Kidney tubule cell (primary cell): ENCODE measurements at regions not wholly inside any gene's neighbourhood (a gene's known extent, or its start where the extent isn't known, plus 50 kb on each side); places are given as distances from the start of the nearest gene placed in this dataset.
A peak's percentile ranks its signal among the peaks of the same experiment; 100 is the strongest.

Experiments
- DNase-seq: peaks from one replicate; pipeline ENCODE4 v3.0.0-alpha.2; 2018; ENCODE audit warnings: low spot score

DNA sequence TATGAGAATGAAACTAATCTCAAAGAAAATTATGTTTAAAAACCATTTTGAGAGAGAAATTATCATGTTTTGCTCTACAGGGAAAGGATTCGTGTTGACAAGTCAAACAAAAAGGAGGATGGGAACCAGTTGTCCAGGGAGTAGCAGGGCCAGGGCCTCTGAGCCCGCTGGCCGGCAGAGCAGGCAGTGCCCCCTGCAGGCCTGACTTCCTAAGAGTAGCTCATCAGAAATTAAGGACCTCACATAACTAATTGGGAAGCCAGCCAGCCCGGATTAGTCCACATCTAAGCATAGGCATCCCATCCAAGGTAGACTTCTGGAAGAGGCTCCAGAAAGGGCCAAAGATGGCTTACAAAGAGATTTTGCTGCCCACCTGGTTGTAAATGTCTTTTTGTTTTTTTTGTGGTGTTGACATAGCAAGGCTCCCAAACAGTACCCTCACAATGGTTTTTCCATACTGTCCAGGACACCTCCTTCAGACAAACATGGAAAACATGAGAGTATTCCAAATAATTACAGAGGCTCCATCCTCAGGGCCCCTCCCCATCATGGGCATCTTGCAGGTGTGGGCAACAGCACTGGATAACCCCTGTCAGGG is 241.2 kb upstream of the TANK start:
- peak; percentile 61 for DNase-seq

DNA sequence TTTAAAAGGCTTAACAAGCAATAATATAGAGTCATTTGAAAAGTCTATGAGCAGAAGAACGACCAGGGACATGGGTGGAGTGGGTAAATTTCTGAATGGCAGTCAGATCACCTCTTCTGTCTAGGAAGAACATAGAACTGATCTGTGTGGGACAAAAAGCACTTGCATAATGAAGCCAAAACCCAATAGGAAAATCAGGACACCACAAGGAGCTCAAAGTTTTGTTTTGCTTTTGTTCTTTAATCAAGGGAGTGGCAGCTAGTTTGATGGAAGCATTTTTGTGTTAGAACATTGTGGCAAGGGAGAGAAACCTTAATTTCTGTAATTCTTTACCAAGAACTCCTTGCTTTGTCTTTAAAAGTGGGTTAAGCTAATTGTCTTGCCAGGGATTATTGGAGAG is 240.2 kb upstream of the TANK start:
- DNase-seq: no peak

DNA sequence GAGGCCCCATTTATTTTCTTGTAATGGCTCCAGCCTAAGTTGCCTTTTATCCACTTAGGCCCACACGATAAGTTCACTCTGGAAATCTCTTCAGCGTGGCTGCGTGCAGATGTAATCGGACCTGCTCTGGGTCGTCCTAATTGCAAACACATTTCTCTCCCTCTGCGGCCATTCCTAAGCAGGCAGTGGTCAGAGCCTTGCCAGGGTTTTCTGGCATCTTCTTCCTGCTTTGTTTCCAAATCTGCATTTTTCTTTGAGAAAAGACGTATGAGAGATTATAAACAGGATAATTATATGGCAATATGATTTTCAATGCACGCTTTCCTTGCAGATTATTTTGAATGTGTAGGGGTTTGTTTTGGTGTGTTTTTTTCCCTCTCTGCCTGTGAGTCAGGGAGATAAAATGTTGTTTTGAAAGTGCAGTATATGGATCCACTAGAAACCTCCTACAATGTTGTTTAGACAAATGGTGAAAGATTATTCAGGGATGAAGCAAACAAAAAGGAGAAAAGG is 239.4 kb upstream of the TANK start:
- no peak for DNase-seq

DNA sequence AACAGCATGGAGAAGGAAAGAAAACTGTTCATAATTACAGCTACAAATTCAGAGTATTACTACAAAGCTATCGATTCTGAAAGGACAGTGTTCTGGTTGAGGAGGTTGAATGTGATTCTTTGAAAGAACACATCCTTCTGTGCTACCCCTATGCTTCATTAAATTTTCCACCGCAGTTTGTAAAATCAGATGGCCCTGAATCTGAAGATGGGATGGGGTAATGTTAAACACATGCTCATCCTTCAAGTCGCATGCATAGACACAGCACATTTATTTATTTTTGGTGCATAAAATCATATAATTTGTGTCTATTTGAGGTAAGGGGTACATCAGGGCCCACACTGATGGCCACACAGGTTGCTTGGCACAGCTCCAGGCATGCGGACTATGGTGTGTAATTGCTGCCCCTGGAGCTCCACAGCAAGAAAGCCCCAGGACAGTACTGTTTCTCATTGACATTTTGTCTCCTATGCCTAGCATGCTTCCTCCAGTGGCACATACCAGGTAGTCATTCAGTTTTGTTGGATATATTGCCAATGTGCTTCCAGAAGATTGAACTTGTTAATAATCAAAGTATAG is 238.8 kb upstream of the TANK start:
- DNase-seq: no peak

DNA sequence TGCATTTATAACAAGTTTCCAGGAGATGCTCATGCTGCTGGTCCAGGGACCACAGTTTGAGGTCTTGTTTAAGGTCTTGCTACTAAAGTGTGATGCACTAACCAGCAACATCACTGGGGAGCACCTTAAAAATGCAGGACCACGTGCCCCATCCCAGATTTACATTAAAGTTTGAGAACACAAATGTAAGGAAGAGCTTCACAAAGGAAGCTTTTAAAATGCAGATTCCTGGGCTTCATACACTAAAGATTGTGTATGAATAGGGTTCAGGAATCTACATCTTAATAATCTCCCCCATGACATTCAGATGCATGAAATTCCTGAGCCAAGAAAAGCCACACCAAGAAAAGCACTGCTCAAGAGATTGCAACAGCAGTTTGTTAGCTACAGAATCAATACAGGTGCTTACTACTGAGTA is 235.3 kb upstream of the TANK start:
- no peak for DNase-seq

DNA sequence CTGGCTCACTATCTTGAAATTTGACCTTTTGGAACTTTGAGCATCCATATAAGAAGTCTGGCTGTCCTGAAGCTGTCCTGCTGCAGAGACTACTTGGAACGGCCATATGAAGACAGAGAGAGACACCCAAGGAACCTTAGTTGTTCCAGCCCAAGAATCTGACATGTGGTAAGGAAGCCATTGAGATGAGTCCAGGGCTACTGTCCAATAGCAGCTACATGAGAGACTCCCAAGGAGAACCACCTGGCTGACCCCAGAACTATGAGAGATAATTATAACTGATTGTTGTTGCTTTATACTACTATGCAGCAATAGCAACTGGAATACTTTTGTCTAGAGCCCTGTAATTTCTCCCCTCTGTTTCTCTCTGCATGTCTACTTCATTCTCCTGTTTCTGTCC is 234.3 kb upstream of the TANK start:
- DNase-seq: no peak

DNA sequence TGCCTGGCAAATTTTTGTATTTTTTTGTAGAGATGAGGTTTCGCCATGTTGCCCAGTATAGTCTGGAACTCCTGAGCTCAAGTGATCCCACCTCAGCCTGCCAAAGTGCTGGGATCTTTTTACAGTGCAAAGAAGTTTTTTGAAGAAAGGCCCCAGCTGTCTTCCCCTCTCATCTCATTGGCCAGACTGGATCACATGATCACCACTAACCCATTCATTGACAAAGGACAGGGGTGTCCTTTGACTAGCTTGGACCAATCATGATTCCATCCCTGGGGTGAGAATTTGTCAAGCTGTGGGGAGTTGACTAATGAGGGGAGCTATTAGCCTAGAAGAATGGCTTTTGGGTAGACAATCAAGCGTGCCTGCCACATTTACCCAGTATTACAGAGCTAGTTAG is 232.9 kb upstream of the TANK start:
- DNase-seq: no peak

DNA sequence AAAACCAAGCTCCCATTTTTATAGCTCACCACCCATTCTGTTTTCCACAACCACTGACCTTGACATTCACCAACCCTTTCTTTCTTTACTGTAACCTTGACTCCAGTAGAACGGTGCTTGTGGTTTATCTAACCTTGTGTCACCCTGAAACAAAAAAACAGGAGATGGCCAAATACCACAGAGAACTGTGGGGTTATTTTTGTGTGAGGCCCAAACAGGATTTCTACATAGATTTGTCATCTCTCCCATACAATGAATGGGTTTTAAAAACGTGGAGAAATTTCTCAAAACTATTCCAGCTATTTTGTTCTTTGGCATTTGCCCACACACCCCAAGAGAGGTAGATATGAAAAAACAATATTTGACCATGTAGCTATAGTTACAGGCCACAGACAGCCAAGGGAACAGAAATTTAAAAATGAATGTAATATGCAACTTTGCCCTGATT is 231.3 kb upstream of the TANK start:
- no peak for DNase-seq

DNA sequence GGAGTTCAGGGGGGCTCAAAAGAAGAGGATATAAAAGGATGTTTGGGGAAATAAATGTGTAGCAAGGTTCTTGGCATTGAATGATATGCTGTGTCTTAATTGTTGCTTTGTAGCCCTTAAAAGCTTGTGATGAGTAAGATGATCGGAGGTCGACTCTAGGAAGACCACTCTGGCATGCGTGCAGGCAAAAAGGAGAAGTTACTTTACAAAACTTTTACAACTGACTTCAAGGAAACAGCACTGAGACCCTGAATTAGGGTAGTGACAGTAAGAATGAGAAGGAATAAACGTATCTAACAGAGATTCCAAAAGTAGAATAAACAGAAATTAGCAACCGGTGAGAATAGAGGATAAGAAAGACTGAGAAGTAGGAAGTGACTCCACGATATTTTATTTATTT is 228.7 kb upstream of the TANK start:
- no peak for DNase-seq

DNA sequence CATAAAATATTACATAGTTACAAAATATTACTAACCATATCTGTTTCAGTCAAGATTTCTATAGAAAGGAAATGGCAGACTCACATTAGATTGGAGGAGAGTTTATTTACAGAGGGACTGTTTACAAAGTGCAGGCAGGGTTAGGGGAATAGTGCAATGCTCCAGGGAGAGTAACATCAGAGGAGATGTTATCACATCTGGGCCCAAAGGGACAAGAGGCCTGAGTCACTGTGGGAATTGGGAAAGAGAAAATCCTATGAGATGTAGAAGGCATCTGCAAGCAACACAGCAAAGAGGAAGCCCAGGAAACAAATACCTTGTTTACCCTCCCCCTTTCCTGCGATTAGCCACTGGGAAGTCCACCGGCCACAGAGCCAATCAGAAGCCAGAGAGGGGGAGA is 227.3 kb upstream of the TANK start:
- no peak for DNase-seq

DNA sequence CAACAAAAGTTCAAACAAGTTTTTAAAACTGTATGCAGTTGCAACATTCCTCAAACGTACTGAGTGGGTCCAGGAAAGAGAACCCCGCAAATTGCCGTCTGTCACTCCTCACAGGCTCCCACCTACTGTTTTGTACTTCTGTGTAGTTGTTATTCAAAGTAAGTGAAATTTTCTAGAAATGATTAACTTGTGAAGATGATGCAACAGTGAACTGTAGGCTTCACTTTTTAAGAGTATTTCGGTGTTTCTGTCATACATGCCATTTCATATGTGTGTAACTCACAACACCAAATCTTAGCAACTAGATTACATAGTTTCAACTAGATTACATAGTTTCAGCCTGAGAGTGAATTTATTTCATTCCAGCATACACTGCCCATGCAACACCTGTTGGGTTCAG is 226.0 kb upstream of the TANK start:
- DNase-seq: peak; percentile 37

DNA sequence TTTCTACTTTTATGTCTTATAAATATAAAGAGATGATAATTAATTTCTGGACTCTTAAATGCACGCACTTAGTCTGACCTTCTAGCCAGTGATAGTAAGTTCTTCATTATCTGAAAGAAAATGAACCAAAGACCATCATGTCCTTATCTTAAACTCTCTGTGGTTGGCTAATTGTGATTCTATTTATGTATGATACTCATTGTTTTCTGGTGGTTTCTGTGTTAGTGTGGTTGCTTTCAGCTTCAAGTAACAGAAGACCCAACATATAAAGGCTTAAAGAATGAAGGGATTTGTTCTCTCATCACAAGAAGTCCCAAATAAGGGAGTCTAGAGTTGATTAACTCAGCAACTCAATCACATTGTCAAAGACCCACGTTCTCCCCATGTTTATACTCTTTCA is 225.2 kb upstream of the TANK start:
- no peak for DNase-seq

DNA sequence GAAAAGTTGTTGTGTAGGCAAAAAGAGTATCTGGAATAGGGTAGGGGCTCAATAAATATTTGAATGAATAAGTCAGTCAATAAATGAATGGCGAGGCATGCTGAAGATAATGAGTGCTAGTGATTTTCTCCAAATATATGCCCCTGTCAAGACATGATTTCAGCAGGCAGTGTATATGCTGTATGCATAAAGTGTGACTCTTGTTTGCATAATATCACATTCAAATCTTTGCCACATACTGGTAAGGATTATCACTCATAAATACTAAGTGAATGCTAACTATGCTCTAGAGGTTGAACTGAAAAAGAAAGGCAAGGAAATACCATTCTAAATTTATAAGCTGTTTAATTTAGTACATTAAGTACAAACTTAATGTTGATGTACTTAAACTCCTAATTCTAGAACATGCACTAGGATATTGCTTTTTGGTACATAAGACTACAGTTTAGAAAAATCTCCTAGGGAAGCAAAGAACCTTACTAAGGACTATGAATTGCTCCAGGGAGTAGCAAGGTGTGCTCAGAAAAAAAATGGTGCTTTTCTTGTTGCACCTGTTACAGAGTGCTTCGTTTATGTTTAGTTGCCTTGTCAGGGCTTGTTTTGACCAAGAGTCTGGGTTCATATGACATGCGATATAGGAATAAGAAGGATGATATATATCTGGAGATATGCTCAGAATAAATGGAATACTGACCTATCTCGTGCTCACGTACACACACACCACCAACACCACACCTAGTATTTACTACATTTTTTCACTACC is 224.0 kb upstream of the TANK start:
- DNase-seq: no peak

DNA sequence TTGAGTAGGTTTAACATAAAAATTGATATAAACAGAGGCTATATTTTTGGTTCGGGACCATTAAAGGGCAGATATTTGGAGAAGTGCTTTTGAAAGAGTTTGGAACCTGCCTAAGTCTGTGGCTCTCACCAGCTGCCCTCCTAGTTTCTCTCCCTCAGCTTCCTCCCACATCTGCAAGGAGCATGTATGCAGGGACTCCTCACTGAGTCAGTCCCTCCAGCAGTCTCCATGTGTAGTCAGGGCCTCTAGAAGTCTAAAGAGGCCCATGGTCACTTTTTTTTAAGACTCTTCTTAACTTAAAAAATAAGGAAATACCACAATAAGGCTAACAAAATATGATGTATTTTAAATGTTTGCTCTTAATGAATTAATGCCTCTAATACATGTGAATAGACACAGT is 220.0 kb upstream of the TANK start:
- no peak for DNase-seq

DNA sequence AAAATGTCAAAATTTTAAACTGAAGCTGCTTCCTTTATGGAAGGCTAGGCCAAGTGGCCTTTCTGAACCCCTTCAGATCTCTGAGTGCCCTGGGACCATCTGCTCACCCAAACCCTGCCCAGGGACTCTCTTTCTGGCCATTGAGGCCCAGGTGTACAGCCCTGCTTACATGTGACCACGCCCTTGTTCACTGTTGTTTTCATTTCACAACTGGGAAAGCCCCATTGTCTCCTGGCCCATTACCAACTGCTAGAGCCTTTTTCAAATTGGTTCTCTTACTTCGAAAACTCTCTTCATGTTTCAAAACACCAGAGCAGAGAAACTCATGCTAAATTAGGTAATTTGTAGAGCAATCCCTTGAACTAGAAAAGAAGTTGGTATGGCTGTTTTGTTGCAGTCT is 219.5 kb upstream of the TANK start:
- no peak for DNase-seq

DNA sequence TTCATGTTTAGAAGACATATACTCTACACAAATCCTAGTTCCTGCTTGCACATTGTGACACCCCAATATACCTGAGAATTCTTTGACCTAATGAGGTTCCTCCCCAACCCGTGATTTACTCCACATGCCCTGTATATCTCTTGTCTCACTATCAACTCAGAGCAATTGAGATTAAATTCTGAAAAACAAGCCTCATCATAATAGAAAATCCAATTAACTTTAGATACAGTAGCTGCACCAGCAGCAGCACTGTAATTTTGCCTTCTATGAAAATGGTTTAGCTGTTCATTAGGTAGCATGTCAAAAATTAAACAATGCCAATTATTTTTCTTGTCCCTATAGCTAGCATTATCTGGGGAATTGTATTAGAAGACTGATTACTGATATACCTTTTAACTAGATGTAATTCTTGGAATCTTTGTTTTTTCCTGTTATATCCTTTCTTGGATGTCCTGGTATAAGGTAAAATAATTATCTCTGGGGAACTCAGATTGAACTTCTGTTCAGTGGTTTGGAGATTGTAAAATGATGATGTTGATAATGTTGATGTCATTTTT is 218.9 kb upstream of the TANK start:
- no peak for DNase-seq

DNA sequence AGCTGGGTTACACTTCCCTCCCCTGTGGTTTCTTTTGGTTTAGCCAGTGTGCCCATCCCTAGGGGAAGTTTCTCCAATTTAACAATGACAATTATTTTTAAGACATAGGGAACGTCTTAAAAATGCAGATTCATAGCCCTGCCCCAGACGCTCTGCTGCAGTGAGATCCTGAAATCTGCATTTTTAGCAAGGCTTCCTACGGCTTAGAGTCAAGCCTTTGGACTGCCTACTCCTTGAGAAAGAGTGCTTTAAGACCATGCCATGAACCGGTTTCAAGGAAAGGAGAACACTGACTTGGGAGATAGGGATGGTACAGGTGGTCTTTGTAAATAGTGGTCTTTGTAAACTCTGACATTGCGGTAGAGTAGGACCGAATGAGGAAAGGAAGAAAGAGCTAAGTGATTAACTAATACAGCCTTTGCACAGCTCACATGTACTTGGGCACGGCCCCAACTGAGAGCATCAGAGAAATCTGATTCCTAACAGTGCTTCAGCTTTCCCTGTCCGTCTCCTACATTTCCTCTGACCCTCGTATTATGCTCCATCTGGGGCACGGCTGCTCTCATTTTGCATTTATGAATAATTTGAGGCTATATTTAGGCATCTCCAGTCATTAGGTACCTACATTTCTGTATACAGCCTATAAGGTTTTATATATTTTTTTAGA is 217.6 kb upstream of the TANK start:
- DNase-seq: no peak

DNA sequence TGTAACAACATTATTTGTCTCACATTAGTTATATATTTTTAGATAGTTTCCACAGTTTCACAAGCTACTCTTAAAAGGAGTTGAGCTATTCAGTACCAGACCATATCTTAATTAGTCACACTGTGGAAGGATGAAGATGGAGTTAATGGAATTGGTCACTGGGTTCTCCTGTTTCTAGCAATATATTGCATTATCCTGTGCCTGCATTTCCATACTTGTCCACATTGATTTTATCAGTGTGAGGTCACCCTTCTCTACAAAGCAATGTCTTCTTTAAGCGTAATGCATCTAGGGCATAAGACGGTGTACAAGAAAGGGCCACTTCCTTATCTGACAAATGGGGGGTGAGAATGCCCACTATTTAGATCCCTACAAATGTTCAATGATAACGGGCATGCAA is 216.8 kb upstream of the TANK start:
- no peak for DNase-seq

DNA sequence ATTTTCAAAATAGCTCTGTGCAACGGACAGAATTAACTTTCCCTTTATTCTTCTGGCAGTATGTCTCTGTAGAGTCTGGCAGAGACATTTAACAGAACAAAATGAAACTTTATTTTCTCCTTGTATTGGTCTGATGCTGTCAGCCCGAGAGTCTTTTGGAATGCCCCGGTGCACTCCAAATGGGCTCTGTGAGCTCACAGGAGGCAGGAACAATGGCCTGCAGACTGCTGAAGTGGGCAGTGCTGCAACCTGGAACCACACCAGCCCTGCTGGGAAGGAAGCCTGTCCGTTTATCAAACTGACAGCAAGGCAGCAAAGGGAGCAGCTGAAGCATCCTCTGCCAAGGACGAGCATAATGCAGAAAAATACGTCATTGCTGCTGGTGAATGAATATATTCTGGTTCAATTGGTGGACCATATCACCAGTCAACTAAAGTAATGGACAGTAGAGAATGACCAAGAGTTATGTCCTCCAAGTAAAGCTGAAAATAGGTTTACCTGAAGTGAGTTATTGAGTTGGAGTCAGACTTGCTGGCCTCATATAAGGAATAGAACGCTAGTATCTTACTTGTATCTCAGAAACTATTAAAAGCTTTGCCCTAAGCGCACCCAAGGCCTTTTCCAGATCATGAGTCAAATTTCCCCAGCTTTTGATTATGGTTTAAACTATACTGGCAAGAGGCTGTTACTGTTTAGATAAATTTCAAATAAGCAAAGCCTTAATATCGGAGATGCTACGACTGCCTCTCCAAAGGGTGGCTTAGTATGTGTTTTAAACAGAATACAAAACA is 207.6 kb upstream of the TANK start:
- peak; percentile 15 for DNase-seq

DNA sequence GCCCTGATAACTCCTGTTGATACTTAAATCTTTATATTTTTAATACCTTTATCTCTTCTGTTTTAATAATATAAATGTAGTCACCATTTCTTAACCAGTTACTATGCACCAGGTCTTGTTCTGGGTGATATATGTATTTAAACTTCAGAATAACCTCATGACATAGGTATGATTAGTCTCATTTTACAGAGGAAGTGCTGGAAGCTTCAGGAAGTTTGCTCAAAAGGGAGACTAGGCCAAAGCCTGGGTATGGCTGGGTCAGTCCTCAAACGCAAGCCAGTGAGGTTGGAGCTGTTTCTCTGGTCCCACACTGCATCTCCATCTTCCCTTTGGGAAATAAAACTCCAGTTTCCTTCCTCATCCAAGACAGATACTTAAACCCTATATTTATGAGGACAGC is 204.7 kb upstream of the TANK start:
- no peak for DNase-seq

DNA sequence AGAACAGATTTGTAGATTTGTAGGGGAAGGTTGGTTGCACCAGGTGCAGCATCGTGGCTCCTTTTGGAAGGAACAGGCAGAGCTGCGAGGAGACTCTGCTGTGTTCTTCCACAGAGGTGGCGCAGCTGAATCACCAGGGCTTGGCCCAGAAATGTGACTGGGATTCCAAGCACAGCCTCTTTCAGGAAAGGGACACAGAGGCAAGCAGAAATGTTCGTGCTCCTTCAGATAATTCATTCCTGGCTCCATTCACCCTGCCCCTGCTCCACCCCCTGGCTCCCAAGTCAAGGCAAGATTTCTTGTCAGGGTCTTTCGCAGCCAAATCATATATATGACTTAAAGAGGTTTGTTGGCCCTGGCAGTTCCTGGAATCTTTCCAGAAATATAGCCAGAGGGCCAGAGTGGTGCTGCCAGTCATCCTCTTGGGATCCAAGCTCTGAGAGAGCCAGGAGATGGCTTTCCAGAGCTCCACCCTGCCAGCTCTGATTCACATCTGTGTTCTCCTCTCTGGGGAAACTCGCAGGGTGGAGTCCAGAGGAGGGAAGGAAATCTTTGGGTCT is 203.9 kb upstream of the TANK start:
- DNase-seq: no peak
